ENCODE measurements at regions not wholly inside any gene's neighbourhood (a gene's known extent, or its start where the extent isn't known, plus 50 kb on each side); places are given as distances from the start of the nearest gene placed in this dataset.
A peak's percentile ranks its signal among the peaks of the same experiment; 100 is the strongest.

- TF ChIP-seq, protein P1, sequence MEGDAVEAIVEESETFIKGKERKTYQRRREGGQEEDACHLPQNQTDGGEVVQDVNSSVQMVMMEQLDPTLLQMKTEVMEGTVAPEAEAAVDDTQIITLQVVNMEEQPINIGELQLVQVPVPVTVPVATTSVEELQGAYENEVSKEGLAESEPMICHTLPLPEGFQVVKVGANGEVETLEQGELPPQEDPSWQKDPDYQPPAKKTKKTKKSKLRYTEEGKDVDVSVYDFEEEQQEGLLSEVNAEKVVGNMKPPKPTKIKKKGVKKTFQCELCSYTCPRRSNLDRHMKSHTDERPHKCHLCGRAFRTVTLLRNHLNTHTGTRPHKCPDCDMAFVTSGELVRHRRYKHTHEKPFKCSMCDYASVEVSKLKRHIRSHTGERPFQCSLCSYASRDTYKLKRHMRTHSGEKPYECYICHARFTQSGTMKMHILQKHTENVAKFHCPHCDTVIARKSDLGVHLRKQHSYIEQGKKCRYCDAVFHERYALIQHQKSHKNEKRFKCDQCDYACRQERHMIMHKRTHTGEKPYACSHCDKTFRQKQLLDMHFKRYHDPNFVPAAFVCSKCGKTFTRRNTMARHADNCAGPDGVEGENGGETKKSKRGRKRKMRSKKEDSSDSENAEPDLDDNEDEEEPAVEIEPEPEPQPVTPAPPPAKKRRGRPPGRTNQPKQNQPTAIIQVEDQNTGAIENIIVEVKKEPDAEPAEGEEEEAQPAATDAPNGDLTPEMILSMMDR (IDR thresholded peaks at IDR 0.05; ENCODE audit: insufficient read depth, low read length, poor library complexity, severe bottlenecking), result no peak
- Histone ChIP-seq H3K4me3 (ENCODE audit: low read depth, low read length) (no peak overlapping the region), H3K36me3 (ENCODE audit: control insufficient read depth, insufficient read depth, low read length) (no peaks in the 10 kb centered on the region), H3K27me3 (ENCODE audit: control insufficient read depth, insufficient read depth, low read length) (no peaks in the 10 kb centered on the region)
- DNase-seq (ENCODE audit: low read depth), result no peak
Measured at GRCh38 chr12:127688906-127689428, 578.0 kb upstream of the TMEM132C start.

DNA sequence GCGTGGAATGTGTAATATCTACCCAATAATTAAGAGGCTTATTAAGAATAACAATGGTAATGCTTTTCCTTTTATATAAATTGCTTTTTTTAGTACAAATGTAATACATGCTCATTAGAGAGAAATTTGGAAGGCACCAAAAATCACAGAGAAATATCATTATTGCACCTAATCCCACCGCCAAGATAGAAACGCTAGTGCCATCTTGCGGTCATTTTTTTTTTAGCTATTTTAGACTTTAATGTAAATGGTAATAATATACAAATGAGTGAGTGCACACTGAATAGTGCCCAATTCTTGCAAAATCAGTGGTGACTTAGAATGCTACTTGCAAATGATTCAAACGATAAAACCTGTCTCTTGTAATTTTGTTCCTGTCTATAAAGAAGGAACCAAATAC is 576.8 kb upstream of the TMEM132C start:
- H3K27me3 ChIP-seq (ENCODE audit: control insufficient read depth, insufficient read depth, low read length), result no peaks in the 10 kb centered on the region

GRCh38 chr12:127696963-127697362 is 570.0 kb upstream of the TMEM132C start:
- H3K4me3 ChIP-seq (ENCODE audit: low read depth, low read length), result no peak overlapping the region
- TF ChIP-seq, protein P1 (IDR thresholded peaks at IDR 0.05; ENCODE audit: insufficient read depth, low read length, poor library complexity, severe bottlenecking), result no peak
- no peaks in the 10 kb centered on the region for H3K27me3 ChIP-seq (ENCODE audit: control insufficient read depth, insufficient read depth, low read length)
- H3K36me3 ChIP-seq (ENCODE audit: control insufficient read depth, insufficient read depth, low read length), result no peaks in the 10 kb centered on the region
- DNase-seq (ENCODE audit: low read depth), result no peak

More for the DNA sequence above, 576.8 kb upstream of the TMEM132C start:
- no peak overlapping the region for H3K4me3 ChIP-seq (ENCODE audit: low read depth, low read length)
- DNase-seq (ENCODE audit: low read depth), result no peak
- no peaks in the 10 kb centered on the region for H3K36me3 ChIP-seq (ENCODE audit: control insufficient read depth, insufficient read depth, low read length)
- TF ChIP-seq, protein P1 (IDR thresholded peaks at IDR 0.05; ENCODE audit: insufficient read depth, low read length, poor library complexity, severe bottlenecking), result peak; percentile 4

- TF ChIP-seq, protein P1 (IDR thresholded peaks at IDR 0.05; ENCODE audit: insufficient read depth, low read length, poor library complexity, severe bottlenecking), result no peak
- Histone ChIP-seq H3K36me3 (ENCODE audit: control insufficient read depth, insufficient read depth, low read length) (no peaks in the 10 kb centered on the region), H3K27me3 (ENCODE audit: control insufficient read depth, insufficient read depth, low read length) (no peaks in the 10 kb centered on the region), H3K4me3 (ENCODE audit: low read depth, low read length) (no peak overlapping the region)
- DNase-seq (ENCODE audit: low read depth), result no peak
Measured at GRCh38 chr12:127703026-127703425, 563.9 kb upstream of the TMEM132C start.

DNA sequence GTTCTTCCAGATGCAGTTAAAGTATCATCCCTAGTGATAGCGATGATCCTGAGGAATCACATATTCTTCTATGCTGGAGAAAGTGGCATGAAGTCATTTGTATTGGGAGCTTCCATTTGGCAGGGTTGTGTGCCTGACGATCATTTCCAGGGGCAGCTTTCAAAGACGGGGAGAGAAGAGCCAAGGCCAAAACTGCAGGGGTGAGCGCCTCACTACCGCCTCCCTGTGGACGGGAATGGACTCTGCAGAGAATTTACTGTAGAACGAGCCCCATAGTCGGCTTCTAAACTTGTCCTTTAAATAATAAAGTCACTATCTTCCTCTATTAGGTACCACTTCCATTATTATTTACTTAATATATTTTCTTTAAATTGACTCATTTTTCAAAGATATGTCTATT is 555.9 kb upstream of the TMEM132C start:
- TF ChIP-seq, protein P1 (IDR thresholded peaks at IDR 0.05; ENCODE audit: insufficient read depth, low read length, poor library complexity, severe bottlenecking), result peak; percentile 25
- Histone ChIP-seq H3K27me3 (ENCODE audit: control insufficient read depth, insufficient read depth, low read length) (no peaks in the 10 kb centered on the region), H3K36me3 (ENCODE audit: control insufficient read depth, insufficient read depth, low read length) (no peaks in the 10 kb centered on the region), H3K4me3 (ENCODE audit: low read depth, low read length) (no peak overlapping the region)
- DNase-seq (ENCODE audit: low read depth), result no peak

DNA sequence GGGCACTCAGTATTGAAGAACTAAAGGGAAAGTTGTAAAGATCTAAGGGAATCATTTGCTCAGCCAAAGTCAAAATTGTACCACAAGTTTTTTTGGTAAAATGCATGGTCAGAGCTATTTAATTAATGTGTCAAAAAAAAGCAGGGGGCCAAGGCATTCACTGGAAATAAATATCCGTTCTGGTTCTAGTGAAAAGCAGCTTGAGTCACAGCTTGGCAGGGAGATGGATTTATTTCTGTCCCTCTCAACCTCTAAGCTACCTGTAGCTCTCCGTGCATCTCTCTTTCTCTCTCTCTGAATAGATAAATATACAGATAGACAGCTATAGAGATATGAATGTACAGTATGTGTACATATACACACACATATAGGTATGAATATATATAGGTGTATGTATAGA is 554.4 kb upstream of the TMEM132C start:
- TF ChIP-seq, protein P1 (IDR thresholded peaks at IDR 0.05; ENCODE audit: insufficient read depth, low read length, poor library complexity, severe bottlenecking), result no peak

More for the DNA sequence above, 554.4 kb upstream of the TMEM132C start:
- Histone ChIP-seq H3K27me3 (ENCODE audit: control insufficient read depth, insufficient read depth, low read length) (no peaks in the 10 kb centered on the region), H3K4me3 (ENCODE audit: low read depth, low read length) (no peak overlapping the region), H3K36me3 (ENCODE audit: control insufficient read depth, insufficient read depth, low read length) (no peaks in the 10 kb centered on the region)
- no peak for DNase-seq (ENCODE audit: low read depth)
